ENCODE measurements at regions not wholly inside any gene's neighbourhood (a gene's known extent, or its start where the extent isn't known, plus 50 kb on each side); places are given as distances from the start of the nearest gene placed in this dataset.

DNA sequence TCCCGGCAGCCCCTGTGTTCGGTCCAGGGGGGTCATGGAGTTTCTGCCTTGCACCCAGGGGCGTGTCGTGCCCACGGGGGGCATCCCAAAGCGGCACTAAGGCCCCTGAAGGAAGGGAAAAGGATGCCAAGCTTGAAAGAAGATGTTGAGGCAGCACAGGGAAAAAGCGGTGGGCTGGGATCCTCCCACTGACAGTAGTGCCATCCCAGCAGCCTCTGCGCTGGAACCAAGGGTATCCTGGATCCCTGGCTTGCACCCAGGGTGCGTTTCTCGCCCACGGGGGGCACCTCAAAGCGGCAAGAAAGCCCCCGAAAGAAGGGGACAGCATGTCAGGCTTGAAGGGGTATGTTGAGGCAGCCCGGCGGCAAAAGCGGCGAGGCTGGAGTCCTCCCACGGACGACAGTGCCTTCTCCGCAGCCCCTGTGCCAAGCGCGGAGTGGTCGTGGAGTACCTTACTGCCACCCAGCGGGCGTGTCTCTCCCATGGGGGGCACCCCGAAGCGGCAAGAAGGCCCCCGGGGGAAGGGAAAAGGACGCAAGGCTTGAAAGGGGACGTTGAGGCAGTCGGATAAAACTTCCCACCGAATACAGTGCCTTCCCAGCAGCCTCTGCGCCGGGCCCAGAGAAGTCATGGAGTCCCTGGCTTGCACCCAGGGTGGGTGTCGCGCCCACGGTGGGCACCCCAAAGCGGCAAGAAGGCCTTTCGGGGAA lies 164.4 kb upstream of the ALG10B start:
- ATAC-seq: no peak
- Mint-ChIP-seq H3K9me3 (peaks cover 13% of the 10 kb centered on the region), H3K27me3 (ENCODE audit: low read depth) (no peaks in the 10 kb centered on the region), H3K4me1 (ENCODE audit: low read depth) (no peaks in the 10 kb centered on the region), H3K36me3 (ENCODE audit: insufficient read depth) (no peaks in the 10 kb centered on the region), H3K4me3 (no peak overlapping the region)
- no peak for DNase-seq

- no peaks in the 10 kb centered on the region for H3K36me3 Mint-ChIP-seq (ENCODE audit: insufficient read depth)
- DNase-seq: no peak
- no peak overlapping the region for H3K4me3 Mint-ChIP-seq
- no peaks in the 10 kb centered on the region for H3K4me1 Mint-ChIP-seq (ENCODE audit: low read depth)
- ATAC-seq: no peak
- peaks cover 10% of the 10 kb centered on the region for H3K9me3 Mint-ChIP-seq
- no peaks in the 10 kb centered on the region for H3K27me3 Mint-ChIP-seq (ENCODE audit: low read depth)
Observed at GRCh38 chr12:38152816-38153736, 163.5 kb upstream of the ALG10B start.

- ATAC-seq (no peak), DNase-seq (no peak)
- Mint-ChIP-seq H3K36me3 (ENCODE audit: insufficient read depth) (no peaks in the 10 kb centered on the region), H3K27me3 (ENCODE audit: low read depth) (no peaks in the 10 kb centered on the region), H3K4me1 (ENCODE audit: low read depth) (no peaks in the 10 kb centered on the region), H3K9me3 (peaks cover 5% of the 10 kb centered on the region), H3K4me3 (no peak overlapping the region)
Observed at GRCh38 chr12:38153737-38154061, 162.9 kb upstream of the ALG10B start.

DNA sequence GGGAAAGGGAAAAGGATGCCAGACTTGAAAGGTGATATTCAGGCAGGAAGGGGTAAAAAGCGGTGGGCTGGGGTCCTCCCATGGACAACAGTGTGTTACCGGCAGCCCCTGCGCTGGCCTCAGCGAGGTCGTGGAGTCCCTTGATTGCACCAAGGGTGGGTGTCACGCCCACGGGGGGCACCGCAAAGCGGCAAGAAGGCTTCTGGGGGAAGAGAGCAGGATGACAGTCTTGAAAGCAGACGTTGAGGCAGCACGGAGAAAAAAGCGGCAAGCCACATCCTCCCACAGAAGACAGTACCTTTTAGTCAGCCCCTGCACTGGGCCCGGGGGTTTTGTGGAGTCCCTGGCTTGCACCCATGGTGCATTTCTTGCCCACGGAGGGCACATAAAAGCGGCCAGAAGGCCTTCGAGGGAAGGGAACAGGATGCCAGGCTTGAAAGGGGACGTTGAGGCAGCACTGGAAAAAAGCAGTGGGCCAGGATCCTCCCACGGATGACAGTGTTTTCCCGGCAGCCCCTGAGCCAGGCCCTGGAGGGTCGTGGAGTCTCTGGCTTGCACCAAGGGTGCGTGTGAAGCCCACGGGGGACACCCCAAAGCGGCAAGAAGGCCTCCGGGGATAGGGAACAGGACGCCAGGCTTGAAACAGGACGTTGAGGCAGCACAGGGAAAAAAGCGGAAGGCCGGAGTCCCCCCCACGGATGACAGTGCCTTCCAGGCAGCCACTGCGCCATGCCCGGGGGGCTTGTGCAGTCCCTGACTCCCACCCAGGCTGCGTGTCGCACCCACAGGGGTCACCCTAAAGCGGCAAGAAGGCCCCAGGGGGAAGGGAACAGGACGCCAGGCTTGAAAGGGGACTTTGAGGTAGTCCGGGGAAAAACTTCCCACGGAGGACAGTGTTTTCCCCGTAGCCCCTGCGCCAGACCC lies 162.2 kb upstream of the ALG10B start:
- no peaks in the 10 kb centered on the region for H3K36me3 Mint-ChIP-seq (ENCODE audit: insufficient read depth)

DNA sequence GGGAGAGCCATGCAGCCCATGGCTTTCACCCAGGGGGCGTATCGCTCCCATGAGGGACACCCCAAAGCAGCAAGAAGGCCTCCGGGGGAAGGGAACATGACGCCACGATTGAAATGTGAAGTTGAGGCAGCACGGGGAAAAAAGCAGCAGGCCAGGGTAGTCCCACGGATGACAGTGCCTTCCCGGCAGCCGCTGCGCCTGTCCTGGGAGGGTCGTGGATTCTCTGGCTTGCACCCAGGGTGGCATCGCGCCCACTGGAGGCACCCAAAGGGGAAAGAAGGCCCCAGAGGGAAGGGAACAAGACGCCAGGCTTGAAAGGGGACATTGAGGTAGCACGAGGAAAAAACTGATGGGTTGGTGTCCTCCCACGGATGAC lies 161.6 kb upstream of the ALG10B start:
- Mint-ChIP-seq H3K36me3 (ENCODE audit: insufficient read depth) (no peaks in the 10 kb centered on the region), H3K4me3 (no peak overlapping the region), H3K4me1 (ENCODE audit: low read depth) (no peaks in the 10 kb centered on the region), H3K27me3 (ENCODE audit: low read depth) (no peaks in the 10 kb centered on the region), H3K9me3 (no peaks in the 10 kb centered on the region)
- no peak for DNase-seq
- ATAC-seq: no peak

More for the DNA sequence above, 162.2 kb upstream of the ALG10B start:
- no peak for ATAC-seq
- H3K27me3 Mint-ChIP-seq (ENCODE audit: low read depth): no peaks in the 10 kb centered on the region
- H3K4me1 Mint-ChIP-seq (ENCODE audit: low read depth): no peaks in the 10 kb centered on the region
- no peak overlapping the region for H3K4me3 Mint-ChIP-seq
- DNase-seq: no peak
- no peaks in the 10 kb centered on the region for H3K9me3 Mint-ChIP-seq

DNA sequence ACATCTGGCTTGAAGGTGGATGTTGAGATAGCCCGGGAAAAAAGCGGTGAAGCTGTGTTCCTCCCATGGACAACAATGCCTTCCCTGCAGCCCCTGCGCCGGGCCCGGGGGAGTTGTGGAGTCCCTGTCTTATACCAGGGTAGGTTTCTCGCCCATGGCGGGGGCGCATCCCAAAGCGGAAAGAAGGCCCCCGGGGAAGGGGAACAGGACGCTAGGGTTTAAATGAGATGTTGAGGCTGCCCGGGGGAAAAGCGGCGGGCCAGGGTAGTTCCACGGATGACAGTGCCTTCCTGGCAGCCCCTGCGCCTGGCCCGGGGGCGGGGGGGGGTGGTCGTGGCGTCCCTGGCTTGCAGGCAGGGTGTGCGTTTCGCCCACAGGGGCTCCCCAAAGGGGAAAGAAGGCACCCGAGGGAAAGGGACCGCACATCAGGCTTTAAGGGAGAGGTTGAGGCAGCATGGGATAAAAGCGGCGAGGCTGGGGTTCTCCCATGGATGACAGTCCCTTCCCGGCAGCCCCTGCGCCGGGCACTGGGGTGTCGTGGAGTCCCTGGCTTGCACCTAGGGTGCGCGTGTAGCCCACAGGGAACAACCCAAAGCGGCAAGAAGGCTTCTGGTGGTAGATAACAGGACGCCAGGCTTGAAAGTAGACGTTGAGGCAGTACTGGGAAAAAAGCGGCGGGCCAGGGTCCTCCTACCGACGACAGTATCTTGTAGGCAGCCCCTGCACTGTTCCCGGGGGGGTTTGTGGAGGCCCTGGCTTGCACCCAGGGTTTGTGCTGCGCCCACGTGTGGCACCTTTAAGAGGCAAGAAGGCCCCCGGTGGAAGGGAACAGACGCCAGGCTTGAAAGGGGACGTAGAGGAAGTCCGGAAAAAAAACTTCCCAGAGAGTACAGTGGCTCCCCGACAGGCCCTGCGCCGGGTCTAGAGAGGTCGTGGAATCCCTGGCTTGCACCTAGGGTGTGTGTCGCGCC lies 160.8 kb upstream of the ALG10B start:
- no peak for DNase-seq
- H3K27me3 Mint-ChIP-seq (ENCODE audit: low read depth): no peaks in the 10 kb centered on the region
- no peaks in the 10 kb centered on the region for H3K4me1 Mint-ChIP-seq (ENCODE audit: low read depth)
- ATAC-seq: no peak
- no peak overlapping the region for H3K4me3 Mint-ChIP-seq
- H3K36me3 Mint-ChIP-seq (ENCODE audit: insufficient read depth): no peaks in the 10 kb centered on the region
- H3K9me3 Mint-ChIP-seq: no peaks in the 10 kb centered on the region

- H3K9me3 Mint-ChIP-seq: no peaks in the 10 kb centered on the region
- no peaks in the 10 kb centered on the region for H3K27me3 Mint-ChIP-seq (ENCODE audit: low read depth)
- no peak for ATAC-seq
- H3K4me1 Mint-ChIP-seq (ENCODE audit: low read depth): no peaks in the 10 kb centered on the region
- H3K4me3 Mint-ChIP-seq: no peak overlapping the region
- H3K36me3 Mint-ChIP-seq (ENCODE audit: insufficient read depth): no peaks in the 10 kb centered on the region
- no peak for DNase-seq
Observed at GRCh38 chr12:38156497-38157245, 159.9 kb upstream of the ALG10B start.

- H3K27me3 Mint-ChIP-seq (ENCODE audit: low read depth): no peaks in the 10 kb centered on the region
- DNase-seq: no peak
- H3K4me3 Mint-ChIP-seq: no peak overlapping the region
- H3K4me1 Mint-ChIP-seq (ENCODE audit: low read depth): no peaks in the 10 kb centered on the region
- peaks cover 4% of the 10 kb centered on the region for H3K9me3 Mint-ChIP-seq
- ATAC-seq: no peak
- no peaks in the 10 kb centered on the region for H3K36me3 Mint-ChIP-seq (ENCODE audit: insufficient read depth)
Observed at GRCh38 chr12:38157274-38157932, 159.2 kb upstream of the ALG10B start.

- Mint-ChIP-seq H3K4me1 (ENCODE audit: low read depth) (no peaks in the 10 kb centered on the region), H3K4me3 (no peak overlapping the region), H3K36me3 (ENCODE audit: insufficient read depth) (no peaks in the 10 kb centered on the region), H3K9me3 (peaks cover 4% of the 10 kb centered on the region), H3K27me3 (ENCODE audit: low read depth) (no peaks in the 10 kb centered on the region)
- ATAC-seq (no peak), DNase-seq (no peak)
Observed at GRCh38 chr12:38157933-38158401, 158.6 kb upstream of the ALG10B start.

DNA sequence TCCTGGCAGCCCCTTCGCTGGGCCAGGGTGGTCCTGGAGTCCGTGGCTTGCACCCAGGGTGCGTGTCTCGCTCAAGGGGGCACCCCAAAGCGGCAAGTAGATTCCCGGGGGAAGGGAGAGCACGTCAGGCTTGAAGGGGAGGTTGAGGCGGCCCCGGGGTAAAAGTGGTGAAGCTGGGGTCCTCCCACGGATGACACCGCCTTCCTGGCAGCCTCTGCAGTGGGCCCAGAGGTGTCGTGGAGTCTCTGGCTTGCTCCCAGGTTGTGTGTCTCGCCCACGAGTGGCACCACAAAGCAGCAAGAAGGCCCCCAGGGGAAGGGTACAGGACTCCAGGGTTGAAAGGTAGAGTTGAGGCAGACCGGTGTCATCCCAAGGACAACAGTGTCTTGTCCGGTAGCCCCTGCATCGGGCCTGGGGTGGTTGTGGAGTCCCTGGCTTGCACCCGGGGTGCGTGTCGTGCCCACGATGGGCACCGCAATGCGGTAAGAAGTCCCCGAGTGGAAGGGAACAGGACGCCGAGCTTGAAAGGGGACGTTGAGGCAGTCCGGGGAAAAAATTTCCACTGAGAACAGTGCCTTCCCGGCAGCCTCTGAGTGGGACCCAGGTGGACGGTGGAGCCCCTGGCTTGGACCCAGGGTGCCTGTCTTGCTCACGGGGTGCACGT lies 158.0 kb upstream of the ALG10B start:
- DNase-seq (no peak), ATAC-seq (no peak)
- Mint-ChIP-seq H3K9me3 (peaks cover 4% of the 10 kb centered on the region), H3K27me3 (ENCODE audit: low read depth) (no peaks in the 10 kb centered on the region), H3K4me3 (no peak overlapping the region), H3K4me1 (ENCODE audit: low read depth) (no peaks in the 10 kb centered on the region), H3K36me3 (ENCODE audit: insufficient read depth) (no peaks in the 10 kb centered on the region)

DNA sequence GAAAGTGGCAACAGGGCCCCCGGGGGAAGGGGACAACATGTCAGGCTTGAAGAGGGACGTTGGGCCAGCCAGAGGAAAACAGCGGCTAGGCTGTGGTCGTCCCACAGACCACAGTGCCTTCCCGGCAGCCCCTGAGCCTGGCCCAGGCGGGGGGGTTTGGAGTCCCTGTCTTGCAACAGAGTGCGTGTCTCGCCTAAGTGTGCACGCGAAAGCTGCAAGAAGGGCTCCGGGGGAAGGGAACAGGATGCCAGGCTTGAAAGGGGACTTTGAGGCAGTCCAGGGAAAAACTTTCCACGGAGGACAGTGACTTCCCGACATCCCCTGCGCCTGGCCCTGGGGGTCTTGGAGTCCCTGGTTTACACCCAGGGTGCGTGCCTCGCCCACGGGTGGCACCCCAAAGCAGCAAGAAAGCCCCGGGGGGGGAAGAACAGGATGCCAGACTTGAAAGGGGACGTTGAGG lies 157.5 kb upstream of the ALG10B start:
- Mint-ChIP-seq H3K4me1 (ENCODE audit: low read depth) (no peaks in the 10 kb centered on the region), H3K36me3 (ENCODE audit: insufficient read depth) (no peaks in the 10 kb centered on the region), H3K9me3 (peaks cover 4% of the 10 kb centered on the region), H3K4me3 (no peak overlapping the region), H3K27me3 (ENCODE audit: low read depth) (no peaks in the 10 kb centered on the region)
- no peak for DNase-seq
- no peak for ATAC-seq

Measured in activated T-cell treated with anti-CD3 and anti-CD28 coated beads, Interleukin-2, amount 50 U/mL, for 4 hours (primary cell).